ENCODE measurements at regions not wholly inside any gene's neighbourhood (a gene's known extent, or its start where the extent isn't known, plus 50 kb on each side); places are given as distances from the start of the nearest gene placed in this dataset.

DNA sequence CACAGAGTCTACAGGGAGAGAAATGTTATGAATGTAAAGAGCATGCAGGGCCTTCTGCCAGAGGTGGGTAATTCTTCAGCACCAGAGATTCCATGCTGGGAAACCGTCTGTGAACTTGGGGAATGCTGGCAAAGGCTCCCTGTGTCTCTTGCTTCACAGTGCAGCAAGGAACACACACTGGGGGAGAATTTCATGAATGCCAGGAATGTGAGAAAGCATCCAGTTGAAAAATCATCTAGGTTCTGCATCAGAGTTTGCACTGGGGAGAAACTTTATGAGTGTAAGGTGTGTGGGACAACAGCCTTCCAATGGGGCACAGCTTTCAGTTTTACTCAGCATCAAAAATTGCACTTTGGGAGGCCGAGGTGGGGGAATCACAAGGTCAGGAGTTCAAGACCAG lies 224.3 kb upstream of the IGFBP3 start:
- H3K27me3 ChIP-seq (ENCODE audit: insufficient read depth, low read length, poor library complexity, severe bottlenecking), result no peaks in the 10 kb centered on the region
- no peak overlapping the region for H3K9ac ChIP-seq (ENCODE audit: low read depth, low read length, poor library complexity, severe bottlenecking)
- no peak overlapping the region for H2AFZ ChIP-seq (ENCODE audit: low read length)
- H3F3A ChIP-seq (ENCODE audit: low read depth), result no peaks in the 10 kb centered on the region
- H3K4me3 ChIP-seq (ENCODE audit: low read length, poor library complexity, severe bottlenecking), result no peak overlapping the region
- no peaks in the 10 kb centered on the region for H3K79me2 ChIP-seq (ENCODE audit: insufficient read depth, low read length)
- H4K20me1 ChIP-seq (ENCODE audit: insufficient read depth, low read length, poor library complexity, severe bottlenecking), result no peaks in the 10 kb centered on the region
- H3K4me1 ChIP-seq (ENCODE audit: insufficient read depth, low read length, poor library complexity, severe bottlenecking), result no peaks in the 10 kb centered on the region
- TF ChIP-seq EZH2phosphoT487 (IDR thresholded peaks at IDR 0.05; ENCODE audit: borderline replicate concordance), result no peak
- TF ChIP-seq, protein P1, sequence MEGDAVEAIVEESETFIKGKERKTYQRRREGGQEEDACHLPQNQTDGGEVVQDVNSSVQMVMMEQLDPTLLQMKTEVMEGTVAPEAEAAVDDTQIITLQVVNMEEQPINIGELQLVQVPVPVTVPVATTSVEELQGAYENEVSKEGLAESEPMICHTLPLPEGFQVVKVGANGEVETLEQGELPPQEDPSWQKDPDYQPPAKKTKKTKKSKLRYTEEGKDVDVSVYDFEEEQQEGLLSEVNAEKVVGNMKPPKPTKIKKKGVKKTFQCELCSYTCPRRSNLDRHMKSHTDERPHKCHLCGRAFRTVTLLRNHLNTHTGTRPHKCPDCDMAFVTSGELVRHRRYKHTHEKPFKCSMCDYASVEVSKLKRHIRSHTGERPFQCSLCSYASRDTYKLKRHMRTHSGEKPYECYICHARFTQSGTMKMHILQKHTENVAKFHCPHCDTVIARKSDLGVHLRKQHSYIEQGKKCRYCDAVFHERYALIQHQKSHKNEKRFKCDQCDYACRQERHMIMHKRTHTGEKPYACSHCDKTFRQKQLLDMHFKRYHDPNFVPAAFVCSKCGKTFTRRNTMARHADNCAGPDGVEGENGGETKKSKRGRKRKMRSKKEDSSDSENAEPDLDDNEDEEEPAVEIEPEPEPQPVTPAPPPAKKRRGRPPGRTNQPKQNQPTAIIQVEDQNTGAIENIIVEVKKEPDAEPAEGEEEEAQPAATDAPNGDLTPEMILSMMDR (conservative IDR thresholded peaks at IDR 0.05; ENCODE audit: low read length), result no peak
- no peak overlapping the region for H3K4me2 ChIP-seq (ENCODE audit: low read depth, low read length, poor library complexity, severe bottlenecking)
- no peaks in the 10 kb centered on the region for H3K9me2 ChIP-seq (replicated peaks; ENCODE audit: low read depth, low read length)
- no peaks in the 10 kb centered on the region for H3K36me3 ChIP-seq (ENCODE audit: insufficient read depth, low read length)
- H3K9me3 ChIP-seq (ENCODE audit: insufficient read depth, low read depth, low read length), result no peaks in the 10 kb centered on the region

GRCh38 chr7:46143949-46144917 lies 223.2 kb upstream of the IGFBP3 start:
- H3K4me2 ChIP-seq (ENCODE audit: low read depth, low read length, poor library complexity, severe bottlenecking), result no peak overlapping the region
- no peaks in the 10 kb centered on the region for H3K9me2 ChIP-seq (replicated peaks; ENCODE audit: low read depth, low read length)
- H3K4me3 ChIP-seq (ENCODE audit: low read length, poor library complexity, severe bottlenecking), result no peak overlapping the region
- H3K27me3 ChIP-seq (ENCODE audit: insufficient read depth, low read length, poor library complexity, severe bottlenecking), result no peaks in the 10 kb centered on the region
- no peaks in the 10 kb centered on the region for H3K79me2 ChIP-seq (ENCODE audit: insufficient read depth, low read length)
- no peaks in the 10 kb centered on the region for H3K36me3 ChIP-seq (ENCODE audit: insufficient read depth, low read length)
- H2AFZ ChIP-seq (ENCODE audit: low read length), result no peak overlapping the region
- H3F3A ChIP-seq (ENCODE audit: low read depth), result no peaks in the 10 kb centered on the region
- no peaks in the 10 kb centered on the region for H3K4me1 ChIP-seq (ENCODE audit: insufficient read depth, low read length, poor library complexity, severe bottlenecking)
- H3K9me3 ChIP-seq (ENCODE audit: insufficient read depth, low read depth, low read length), result no peaks in the 10 kb centered on the region
- no peak overlapping the region for H3K9ac ChIP-seq (ENCODE audit: low read depth, low read length, poor library complexity, severe bottlenecking)
- TF ChIP-seq, protein P1 (conservative IDR thresholded peaks at IDR 0.05; ENCODE audit: low read length), result no peak
- TF ChIP-seq EZH2phosphoT487 (IDR thresholded peaks at IDR 0.05; ENCODE audit: borderline replicate concordance), result no peak
- H4K20me1 ChIP-seq (ENCODE audit: insufficient read depth, low read length, poor library complexity, severe bottlenecking), result no peaks in the 10 kb centered on the region

- no peak overlapping the region for H2AFZ ChIP-seq (ENCODE audit: low read length)
- no peaks in the 10 kb centered on the region for H3F3A ChIP-seq (ENCODE audit: low read depth)
- H3K79me2 ChIP-seq (ENCODE audit: insufficient read depth, low read length), result no peaks in the 10 kb centered on the region
- H3K36me3 ChIP-seq (ENCODE audit: insufficient read depth, low read length), result no peaks in the 10 kb centered on the region
- no peaks in the 10 kb centered on the region for H4K20me1 ChIP-seq (ENCODE audit: insufficient read depth, low read length, poor library complexity, severe bottlenecking)
- no peaks in the 10 kb centered on the region for H3K27me3 ChIP-seq (ENCODE audit: insufficient read depth, low read length, poor library complexity, severe bottlenecking)
- no peak overlapping the region for H3K9ac ChIP-seq (ENCODE audit: low read depth, low read length, poor library complexity, severe bottlenecking)
- H3K9me3 ChIP-seq (ENCODE audit: insufficient read depth, low read depth, low read length), result no peaks in the 10 kb centered on the region
- H3K9me2 ChIP-seq (replicated peaks; ENCODE audit: low read depth, low read length), result no peaks in the 10 kb centered on the region
- TF ChIP-seq, protein P1 (conservative IDR thresholded peaks at IDR 0.05; ENCODE audit: low read length), result no peak
- no peak for TF ChIP-seq EZH2phosphoT487 (IDR thresholded peaks at IDR 0.05; ENCODE audit: borderline replicate concordance)
- no peaks in the 10 kb centered on the region for H3K4me1 ChIP-seq (ENCODE audit: insufficient read depth, low read length, poor library complexity, severe bottlenecking)
- no peak overlapping the region for H3K4me3 ChIP-seq (ENCODE audit: low read length, poor library complexity, severe bottlenecking)
- H3K4me2 ChIP-seq (ENCODE audit: low read depth, low read length, poor library complexity, severe bottlenecking), result no peak overlapping the region
These were observed 222.3 kb upstream of the IGFBP3 start for GRCh38 chr7:46143421-46143820.
